ENCODE measurements at regions not wholly inside any gene's neighbourhood (a gene's known extent, or its start where the extent isn't known, plus 50 kb on each side); places are given as distances from the start of the nearest gene placed in this dataset.

DNA sequence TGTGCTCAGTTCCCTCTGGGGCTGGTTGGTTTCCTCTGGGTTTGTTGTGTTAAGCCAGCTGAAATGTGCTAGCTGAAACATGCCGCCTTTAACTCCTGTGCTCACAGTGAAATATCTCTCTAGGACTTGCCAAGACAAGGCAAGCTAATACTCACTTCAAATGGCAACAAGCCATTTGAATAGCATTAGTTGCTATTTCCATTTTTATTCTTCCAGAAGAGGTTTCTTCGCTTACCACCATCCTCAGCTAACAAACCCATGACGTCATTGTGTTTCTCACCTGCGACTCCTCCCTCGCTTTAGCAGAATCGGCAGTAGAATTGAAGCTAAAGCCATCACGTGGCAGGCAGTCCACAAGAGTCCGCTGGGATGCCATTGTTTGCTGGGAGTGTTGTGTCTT, 61.3 kb downstream of the ZNF22 start:
- Histone ChIP-seq H3F3A (ENCODE audit: control insufficient read depth, insufficient read depth) (no peaks in the 10 kb centered on the region), H3K9me2 (replicated peaks; ENCODE audit: control insufficient read depth, low read length) (no peaks in the 10 kb centered on the region), H3K79me2 (ENCODE audit: control insufficient read depth, low read length) (no peaks in the 10 kb centered on the region), H3K27me3 (ENCODE audit: control insufficient read depth, low read length) (no peaks in the 10 kb centered on the region), H3K4me3 (ENCODE audit: low read length) (no peak overlapping the region), H3K4me2 (ENCODE audit: low read length) (no peak overlapping the region), H3K9me3 (ENCODE audit: control insufficient read depth, insufficient read depth, low read length) (no peaks in the 10 kb centered on the region), H4K20me1 (ENCODE audit: control insufficient read depth, insufficient read depth, low read depth, low read length) (no peaks in the 10 kb centered on the region), H3K4me1 (ENCODE audit: control insufficient read depth, low read length) (no peaks in the 10 kb centered on the region), H3K27ac (ENCODE audit: low read depth, low read length) (no peak overlapping the region), H3K36me3 (ENCODE audit: control insufficient read depth, low read length) (no peaks in the 10 kb centered on the region)
- TF ChIP-seq, protein P1, sequence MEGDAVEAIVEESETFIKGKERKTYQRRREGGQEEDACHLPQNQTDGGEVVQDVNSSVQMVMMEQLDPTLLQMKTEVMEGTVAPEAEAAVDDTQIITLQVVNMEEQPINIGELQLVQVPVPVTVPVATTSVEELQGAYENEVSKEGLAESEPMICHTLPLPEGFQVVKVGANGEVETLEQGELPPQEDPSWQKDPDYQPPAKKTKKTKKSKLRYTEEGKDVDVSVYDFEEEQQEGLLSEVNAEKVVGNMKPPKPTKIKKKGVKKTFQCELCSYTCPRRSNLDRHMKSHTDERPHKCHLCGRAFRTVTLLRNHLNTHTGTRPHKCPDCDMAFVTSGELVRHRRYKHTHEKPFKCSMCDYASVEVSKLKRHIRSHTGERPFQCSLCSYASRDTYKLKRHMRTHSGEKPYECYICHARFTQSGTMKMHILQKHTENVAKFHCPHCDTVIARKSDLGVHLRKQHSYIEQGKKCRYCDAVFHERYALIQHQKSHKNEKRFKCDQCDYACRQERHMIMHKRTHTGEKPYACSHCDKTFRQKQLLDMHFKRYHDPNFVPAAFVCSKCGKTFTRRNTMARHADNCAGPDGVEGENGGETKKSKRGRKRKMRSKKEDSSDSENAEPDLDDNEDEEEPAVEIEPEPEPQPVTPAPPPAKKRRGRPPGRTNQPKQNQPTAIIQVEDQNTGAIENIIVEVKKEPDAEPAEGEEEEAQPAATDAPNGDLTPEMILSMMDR (IDR thresholded peaks at IDR 0.05; ENCODE audit: low read depth, low read length, poor library complexity, severe bottlenecking): no peak
- TF ChIP-seq EZH2phosphoT487 (IDR thresholded peaks at IDR 0.05; ENCODE audit: borderline replicate concordance, low read length): no peak

DNA sequence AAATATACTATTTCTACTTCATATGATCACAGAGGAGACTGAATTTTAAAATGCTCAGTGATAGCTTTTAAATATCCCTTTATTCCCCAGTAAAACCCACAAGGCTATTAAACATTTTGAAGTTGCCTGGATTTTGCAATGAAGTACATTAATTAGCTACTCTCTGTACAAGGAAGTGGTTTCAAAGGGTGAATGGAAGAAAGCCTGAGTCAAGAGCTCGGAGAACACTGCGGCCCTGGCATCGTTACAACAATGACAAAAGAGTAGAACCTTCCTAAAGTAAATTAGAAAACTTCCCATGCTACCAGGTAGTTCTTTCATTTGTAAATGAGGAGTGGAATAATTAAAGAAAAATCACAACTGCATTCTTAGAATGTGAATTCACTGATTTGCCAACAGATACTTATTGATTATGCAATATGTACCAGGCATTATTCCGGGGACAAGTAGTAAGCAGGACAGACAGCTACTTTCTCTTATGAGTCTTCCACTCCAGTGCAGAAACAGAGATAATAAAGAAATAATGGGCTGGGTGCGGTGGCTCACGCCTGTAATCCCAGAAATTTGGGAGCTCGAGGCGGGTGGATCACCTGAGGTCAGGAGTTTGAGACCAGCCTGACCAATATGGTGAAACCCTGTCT, 63.0 kb downstream of the ZNF22 start:
- no peaks in the 10 kb centered on the region for H3K9me3 ChIP-seq (ENCODE audit: control insufficient read depth, insufficient read depth, low read length)
- no peak overlapping the region for H3K4me2 ChIP-seq (ENCODE audit: low read length)
- H3K27ac ChIP-seq (ENCODE audit: low read depth, low read length): no peak overlapping the region
- no peaks in the 10 kb centered on the region for H3K9me2 ChIP-seq (replicated peaks; ENCODE audit: control insufficient read depth, low read length)
- no peaks in the 10 kb centered on the region for H3K4me1 ChIP-seq (ENCODE audit: control insufficient read depth, low read length)
- TF ChIP-seq, protein P1 (IDR thresholded peaks at IDR 0.05; ENCODE audit: low read depth, low read length, poor library complexity, severe bottlenecking): no peak
- no peak for TF ChIP-seq EZH2phosphoT487 (IDR thresholded peaks at IDR 0.05; ENCODE audit: borderline replicate concordance, low read length)
- H3K4me3 ChIP-seq (ENCODE audit: low read length): no peak overlapping the region
- H3K36me3 ChIP-seq (ENCODE audit: control insufficient read depth, low read length): no peaks in the 10 kb centered on the region
- H4K20me1 ChIP-seq (ENCODE audit: control insufficient read depth, insufficient read depth, low read depth, low read length): no peaks in the 10 kb centered on the region
- no peaks in the 10 kb centered on the region for H3K27me3 ChIP-seq (ENCODE audit: control insufficient read depth, low read length)
- H3K79me2 ChIP-seq (ENCODE audit: control insufficient read depth, low read length): no peaks in the 10 kb centered on the region
- H3F3A ChIP-seq (ENCODE audit: control insufficient read depth, insufficient read depth): no peaks in the 10 kb centered on the region

DNA sequence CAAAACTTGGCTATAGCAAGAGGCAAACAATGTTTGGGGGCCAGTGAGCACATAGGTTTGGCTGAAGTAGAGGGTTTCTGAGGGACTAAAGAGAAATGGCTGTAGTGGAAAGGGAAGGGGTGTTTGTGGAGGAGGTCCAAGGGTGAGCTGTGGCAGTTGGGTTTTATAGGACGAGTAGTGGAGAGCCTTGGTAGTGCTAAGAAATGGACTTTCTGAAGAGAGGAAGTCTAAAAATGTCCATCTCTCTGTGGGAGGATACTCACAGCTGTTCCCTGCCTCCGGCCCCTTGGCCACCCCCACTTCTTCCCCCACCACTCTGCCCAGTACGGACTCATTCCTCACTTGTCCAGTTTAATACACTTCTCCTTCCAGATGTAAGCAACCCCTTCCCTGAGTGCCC, 64.3 kb downstream of the ZNF22 start:
- Histone ChIP-seq H3K27me3 (ENCODE audit: control insufficient read depth, low read length) (no peaks in the 10 kb centered on the region), H3F3A (ENCODE audit: control insufficient read depth, insufficient read depth) (no peaks in the 10 kb centered on the region), H3K36me3 (ENCODE audit: control insufficient read depth, low read length) (no peaks in the 10 kb centered on the region), H3K27ac (ENCODE audit: low read depth, low read length) (no peak overlapping the region), H3K9me3 (ENCODE audit: control insufficient read depth, insufficient read depth, low read length) (no peaks in the 10 kb centered on the region), H3K4me3 (ENCODE audit: low read length) (no peak overlapping the region), H3K4me2 (ENCODE audit: low read length) (no peak overlapping the region), H4K20me1 (ENCODE audit: control insufficient read depth, insufficient read depth, low read depth, low read length) (no peaks in the 10 kb centered on the region), H3K79me2 (ENCODE audit: control insufficient read depth, low read length) (no peaks in the 10 kb centered on the region), H3K9me2 (replicated peaks; ENCODE audit: control insufficient read depth, low read length) (no peaks in the 10 kb centered on the region), H3K4me1 (ENCODE audit: control insufficient read depth, low read length) (no peaks in the 10 kb centered on the region)
- no peak for TF ChIP-seq EZH2phosphoT487 (IDR thresholded peaks at IDR 0.05; ENCODE audit: borderline replicate concordance, low read length)
- TF ChIP-seq, protein P1 (IDR thresholded peaks at IDR 0.05; ENCODE audit: low read depth, low read length, poor library complexity, severe bottlenecking): no peak
